ENCODE measurements at regions not wholly inside any gene's neighbourhood (a gene's known extent, or its start where the extent isn't known, plus 50 kb on each side); places are given as distances from the start of the nearest gene placed in this dataset.
"Not testable (repeated sequence)": the region's sequence is repeated elsewhere in the genome, so short reads cannot be mapped to it uniquely, and the experiment has no call there.

GRCh38 chr5:128722551-128722950, 184.5 kb upstream of the FBN2 start:
- Histone ChIP-seq H3K36me3 (no peaks in the 10 kb centered on the region), H3K9me3 (no peaks in the 10 kb centered on the region), H3K27ac (no peak overlapping the region), H3K27me3 (no peaks in the 10 kb centered on the region), H3K4me3 (no peak overlapping the region), H3K4me1 (no peaks in the 10 kb centered on the region)
- intact Hi-C loops (cut with DNase I) = no loop called here
- TF ChIP-seq POLR2A (IDR thresholded peaks at IDR 0.05) (no peak), POLR2AphosphoS5 (IDR thresholded peaks at IDR 0.05) (no peak), CTCF (IDR thresholded peaks at IDR 0.05) (no peak), EP300 (IDR thresholded peaks at IDR 0.05) (no peak)
- DNase-seq = no peak
- 93 to 96% methylated on average over 1 of the region's 1 CpG for WGBS, 2 donors

GRCh38 chr5:128730021-128730420, 192.0 kb upstream of the FBN2 start:
- intact Hi-C loops (cut with DNase I); H3K27ac ChIP-seq; H3K9me3 ChIP-seq; H3K4me1 ChIP-seq; H3K27me3 ChIP-seq; H3K4me3 ChIP-seq; H3K36me3 ChIP-seq; DNase-seq: not testable (repeated sequence)
- 66 to 78% methylated on average over 2 of the region's 2 CpGs for WGBS, 2 donors

- WGBS, 2 donors = 44 to 71% methylated on average over 4 of the region's 4 CpGs
- H3K4me1 ChIP-seq; H3K27ac ChIP-seq; H3K4me3 ChIP-seq; H3K27me3 ChIP-seq; intact Hi-C loops (cut with DNase I); DNase-seq; H3K9me3 ChIP-seq; H3K36me3 ChIP-seq: not testable (repeated sequence)
Measured at GRCh38 chr5:128735656-128736055, 197.6 kb upstream of the FBN2 start.

GRCh38 chr5:128736553-128736952, 198.5 kb upstream of the FBN2 start:
- intact Hi-C loops (cut with DNase I) = no loop called here
- Histone ChIP-seq H3K9me3 (no peaks in the 10 kb centered on the region), H3K27ac (no peak overlapping the region), H3K4me1 (no peaks in the 10 kb centered on the region), H3K27me3 (no peaks in the 10 kb centered on the region), H3K36me3 (no peaks in the 10 kb centered on the region), H3K4me3 (no peak overlapping the region)
- no peak for DNase-seq
- 40 to 84% methylated on average over 1 of the region's 1 CpG for WGBS, 2 donors
- TF ChIP-seq CTCF (IDR thresholded peaks at IDR 0.05) (no peak), POLR2AphosphoS5 (IDR thresholded peaks at IDR 0.05) (no peak), POLR2A (IDR thresholded peaks at IDR 0.05) (no peak), EP300 (IDR thresholded peaks at IDR 0.05) (no peak)

- Histone ChIP-seq H3K27ac (no peak overlapping the region), H3K4me3 (no peak overlapping the region), H3K27me3 (no peaks in the 10 kb centered on the region), H3K9me3 (no peaks in the 10 kb centered on the region), H3K4me1 (no peaks in the 10 kb centered on the region), H3K36me3 (no peaks in the 10 kb centered on the region)
- WGBS, 2 donors = 56 to 68% methylated on average over 11 of the region's 11 CpGs
- TF ChIP-seq POLR2AphosphoS5 (IDR thresholded peaks at IDR 0.05) = no peak
- TF ChIP-seq EP300 (IDR thresholded peaks at IDR 0.05) = no peak
- TF ChIP-seq POLR2A (IDR thresholded peaks at IDR 0.05) = no peak
- no peak for TF ChIP-seq CTCF (IDR thresholded peaks at IDR 0.05)
- intact Hi-C loops (cut with DNase I) = no loop called here
- DNase-seq = no peak
Measured at GRCh38 chr5:128749136-128749898, 211.3 kb upstream of the FBN2 start.

- intact Hi-C loops (cut with DNase I) = no loop called here
- Histone ChIP-seq H3K27me3 (no peaks in the 10 kb centered on the region), H3K4me3 (no peak overlapping the region), H3K27ac (no peak overlapping the region), H3K4me1 (no peaks in the 10 kb centered on the region), H3K36me3 (no peaks in the 10 kb centered on the region), H3K9me3 (no peaks in the 10 kb centered on the region)
- DNase-seq = no peak
- TF ChIP-seq POLR2A (IDR thresholded peaks at IDR 0.05) (no peak), EP300 (IDR thresholded peaks at IDR 0.05) (no peak), POLR2AphosphoS5 (IDR thresholded peaks at IDR 0.05) (no peak), CTCF (IDR thresholded peaks at IDR 0.05) (no peak)
- WGBS, 2 donors = 67 to 83% methylated on average over 1 of the region's 1 CpG
Measured at GRCh38 chr5:128750155-128750554, 212.1 kb upstream of the FBN2 start.
